ENCODE measurements at regions not wholly inside any gene's neighbourhood (a gene's known extent, or its start where the extent isn't known, plus 50 kb on each side); places are given as distances from the start of the nearest gene placed in this dataset.
"Not testable (repeated sequence)": the region's sequence is repeated elsewhere in the genome, so short reads cannot be mapped to it uniquely, and the experiment has no call there.

DNA sequence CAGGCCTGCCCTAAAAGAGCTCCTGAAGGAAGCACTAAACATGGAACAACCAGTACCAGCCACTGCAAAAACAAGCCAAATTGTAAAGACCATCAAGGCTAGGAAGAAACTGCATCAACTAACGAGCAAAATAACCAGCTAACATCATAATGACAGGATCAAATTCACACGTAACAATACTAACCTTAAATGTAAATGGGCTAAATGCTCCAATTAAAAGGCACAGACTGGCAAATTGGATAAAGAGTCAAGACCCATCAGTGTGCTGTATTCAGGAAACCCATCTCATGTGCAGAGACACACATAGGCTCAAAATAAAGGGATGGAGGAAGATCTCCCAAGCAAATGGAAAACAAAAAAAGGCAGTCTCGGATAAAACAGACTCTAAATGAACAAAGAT lies 117.7 kb upstream of the ETV3 start:
- DNase-seq (ENCODE audit: low read depth) = not testable (repeated sequence)

DNA sequence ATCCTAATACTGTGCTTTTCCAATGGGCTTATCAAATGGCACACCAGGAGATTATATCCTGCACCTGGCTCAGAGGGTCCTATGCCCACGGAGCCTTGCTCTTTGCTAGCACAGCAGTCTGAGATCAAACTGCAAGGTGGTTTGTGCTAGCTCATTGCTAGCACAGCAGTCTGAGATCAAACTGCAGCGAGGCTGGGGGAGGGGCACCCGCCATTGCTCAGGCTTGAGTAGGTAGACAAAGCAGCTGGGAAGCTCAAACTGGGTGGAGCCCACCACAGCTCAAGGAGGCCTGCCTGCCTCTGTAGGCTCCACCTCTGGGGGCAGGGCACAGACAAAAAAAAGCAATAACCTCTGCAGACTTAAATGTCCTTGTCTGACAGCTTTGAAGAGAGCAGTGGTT lies 116.0 kb upstream of the ETV3 start:
- not testable (repeated sequence) for DNase-seq (ENCODE audit: low read depth)

DNA sequence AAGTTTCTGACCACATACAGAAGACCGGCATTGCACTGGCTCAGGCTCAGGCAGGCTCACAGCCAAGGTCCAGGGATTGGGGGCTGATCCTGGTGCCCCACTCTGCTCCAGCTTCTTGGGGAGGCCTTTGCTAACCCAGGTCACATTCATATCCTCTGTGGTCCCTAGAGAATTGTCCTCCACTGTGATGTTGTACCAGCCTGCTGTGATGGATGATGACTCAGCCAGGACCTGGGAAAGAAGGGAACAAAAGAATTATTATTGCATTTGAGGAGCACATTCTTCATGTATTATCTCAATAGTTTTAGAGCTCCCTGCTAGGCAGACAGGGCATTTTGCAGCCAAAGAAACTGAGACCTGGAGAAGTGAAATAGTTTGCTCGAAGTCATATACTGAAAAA lies 114.3 kb upstream of the ETV3 start:
- DNase-seq (ENCODE audit: low read depth) = no peak

DNA sequence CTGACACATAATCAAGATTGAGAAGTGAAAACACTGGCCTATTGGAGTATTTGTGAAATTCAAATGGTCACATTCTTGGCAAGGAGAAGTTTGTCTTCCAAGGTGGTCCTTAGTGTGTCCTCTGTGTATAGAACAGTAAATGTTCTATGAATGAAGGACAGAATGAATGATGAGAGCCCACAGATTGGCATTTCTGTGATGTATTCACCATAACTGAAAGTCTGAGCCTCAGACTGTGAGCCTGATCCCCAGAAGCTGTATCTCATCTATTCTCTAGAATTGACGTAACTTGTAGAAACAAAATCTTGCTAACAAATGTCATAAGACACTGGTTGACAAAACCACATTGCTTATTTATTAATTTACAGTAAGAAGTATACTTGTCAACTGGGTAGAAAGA lies 111.5 kb upstream of the ETV3 start:
- no peak for DNase-seq (ENCODE audit: low read depth)

DNA sequence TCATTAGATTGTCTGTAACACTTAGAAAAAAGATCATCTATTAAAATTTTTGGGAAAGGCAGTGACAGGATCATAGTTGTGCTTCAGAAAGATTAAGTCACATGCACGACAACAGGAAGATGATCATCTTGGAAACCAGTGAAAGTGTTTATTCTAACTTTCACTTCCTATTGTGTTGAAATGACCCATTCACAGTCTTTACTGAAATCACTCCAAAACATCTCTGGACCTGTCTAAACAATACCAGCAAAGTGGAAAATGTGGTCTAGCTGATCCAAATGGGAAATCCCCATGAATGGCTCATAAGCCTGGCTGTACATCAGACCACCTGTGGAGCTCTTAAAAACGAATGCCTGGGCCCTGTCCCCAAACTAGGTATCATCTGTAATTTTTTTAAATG lies 111.1 kb upstream of the ETV3 start:
- no peak for DNase-seq (ENCODE audit: low read depth)

DNA sequence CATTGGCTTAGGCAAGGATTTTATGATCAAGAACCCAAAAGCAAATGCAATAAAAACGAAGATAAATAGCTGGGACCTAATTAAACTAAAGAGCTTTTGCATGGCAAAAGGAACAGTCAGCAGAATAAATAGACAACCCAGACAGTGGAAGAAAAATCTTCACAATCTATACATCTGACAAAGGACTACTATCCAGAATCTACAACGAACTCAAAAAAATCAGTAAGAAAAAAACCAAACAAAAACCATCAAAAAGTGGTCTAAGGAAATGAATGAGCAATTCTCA lies 109.5 kb upstream of the ETV3 start:
- not testable (repeated sequence) for DNase-seq (ENCODE audit: low read depth)

DNA sequence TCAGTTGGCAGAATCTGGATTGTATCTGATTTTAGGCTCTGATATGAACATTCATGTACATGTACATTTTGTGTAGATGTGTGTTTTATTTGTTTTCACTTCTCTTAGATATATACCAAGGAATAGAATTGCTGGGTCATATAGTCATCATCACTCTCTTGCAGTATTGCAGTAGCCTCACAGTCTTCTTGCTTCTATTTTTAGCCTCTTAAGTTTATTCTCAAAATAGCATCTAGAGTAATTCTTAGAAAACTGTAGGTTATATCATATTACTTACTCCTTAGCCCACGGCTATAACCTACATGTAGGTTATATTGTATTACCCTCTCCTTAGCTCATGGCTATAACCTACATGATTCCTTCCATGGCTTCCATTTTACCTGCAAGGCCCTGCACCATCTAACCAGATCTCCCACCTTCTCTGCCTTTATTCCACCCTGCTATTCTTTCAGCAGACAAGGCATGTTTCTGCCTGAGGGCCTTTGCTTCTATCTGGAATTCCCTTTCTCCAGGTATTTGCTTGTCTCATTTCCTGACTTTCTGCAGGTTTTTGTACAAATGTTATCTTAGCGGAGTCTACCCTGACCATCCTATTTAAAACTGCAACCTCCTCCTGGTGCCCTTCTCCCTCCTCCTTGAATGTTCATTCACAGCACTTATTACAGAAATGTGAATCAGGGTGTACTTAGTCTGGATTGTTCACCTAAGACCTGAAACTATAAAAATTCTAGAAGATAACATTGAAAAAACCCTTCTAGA lies 109.0 kb upstream of the ETV3 start:
- no peak for DNase-seq (ENCODE audit: low read depth)

DNA sequence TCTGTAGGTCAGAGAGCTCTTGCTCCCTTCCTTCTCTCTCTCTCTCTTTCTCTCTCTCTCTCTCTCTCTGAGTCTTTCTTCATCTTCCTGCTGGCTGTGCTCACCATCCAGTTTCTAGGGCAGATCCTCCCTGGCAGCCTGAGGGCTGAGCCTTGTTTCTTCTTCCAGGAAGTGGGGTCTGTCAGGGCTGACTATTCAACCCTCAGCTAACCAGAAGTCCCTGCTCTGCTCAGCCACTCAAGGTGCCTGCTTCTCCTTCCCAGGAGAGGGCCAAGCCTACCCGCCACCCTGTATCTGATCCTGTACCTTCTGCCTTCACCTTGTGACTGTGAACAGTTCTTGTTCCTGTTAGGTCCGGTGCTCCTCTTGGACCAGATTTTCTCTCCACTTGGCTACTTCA lies 107.6 kb upstream of the ETV3 start:
- DNase-seq (ENCODE audit: low read depth) = no peak

DNA sequence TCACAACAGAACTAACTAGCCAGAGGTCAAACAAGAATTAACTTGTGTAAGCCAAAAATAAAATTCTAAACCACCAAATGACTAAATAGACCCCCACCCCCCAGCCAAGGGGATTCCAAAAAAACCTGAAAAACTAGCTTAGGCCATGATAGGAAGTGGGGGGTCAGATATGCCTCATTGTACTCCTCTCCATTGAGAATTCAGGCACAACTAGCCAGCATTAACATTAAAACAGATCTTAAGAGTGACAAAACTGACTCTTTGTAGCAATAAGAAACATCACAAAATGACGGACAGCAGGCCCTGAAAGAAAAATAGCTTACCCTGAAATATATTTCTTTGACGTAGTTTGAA lies 103.0 kb upstream of the ETV3 start:
- no peak for DNase-seq (ENCODE audit: low read depth)

DNA sequence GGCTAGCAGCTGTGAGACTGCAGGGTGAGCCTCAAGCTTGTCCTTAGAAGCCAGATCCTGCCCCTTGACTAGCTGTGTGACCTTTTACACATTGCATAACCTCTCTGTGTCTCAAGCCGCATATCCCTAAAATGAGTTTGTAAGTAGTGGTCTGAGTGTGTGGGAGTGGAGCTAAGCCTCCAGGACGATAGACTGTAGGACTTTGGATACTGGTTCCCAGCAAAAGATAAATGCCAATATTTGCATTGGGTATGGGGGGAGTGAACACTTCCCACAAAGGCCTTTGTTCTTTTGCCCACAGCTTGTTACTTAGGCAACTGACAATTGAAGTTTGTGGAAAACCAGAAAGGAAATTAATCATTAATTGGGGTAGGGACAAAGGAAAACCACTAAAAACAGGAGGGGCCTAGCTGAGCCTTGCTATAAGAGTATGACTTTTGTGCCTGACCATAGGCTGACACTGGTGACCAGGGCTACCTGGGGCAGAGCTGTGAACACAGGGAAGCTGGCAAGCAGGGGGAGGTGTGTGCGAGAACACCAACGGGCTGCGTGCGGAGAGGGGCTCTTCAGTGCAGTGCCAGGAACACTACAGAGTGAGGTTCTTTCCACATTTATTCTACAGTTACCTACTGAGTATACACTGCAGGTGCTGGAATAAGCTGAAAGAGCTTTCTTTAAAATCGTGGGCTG lies 102.4 kb upstream of the ETV3 start:
- DNase-seq (ENCODE audit: low read depth) = no peak

DNA sequence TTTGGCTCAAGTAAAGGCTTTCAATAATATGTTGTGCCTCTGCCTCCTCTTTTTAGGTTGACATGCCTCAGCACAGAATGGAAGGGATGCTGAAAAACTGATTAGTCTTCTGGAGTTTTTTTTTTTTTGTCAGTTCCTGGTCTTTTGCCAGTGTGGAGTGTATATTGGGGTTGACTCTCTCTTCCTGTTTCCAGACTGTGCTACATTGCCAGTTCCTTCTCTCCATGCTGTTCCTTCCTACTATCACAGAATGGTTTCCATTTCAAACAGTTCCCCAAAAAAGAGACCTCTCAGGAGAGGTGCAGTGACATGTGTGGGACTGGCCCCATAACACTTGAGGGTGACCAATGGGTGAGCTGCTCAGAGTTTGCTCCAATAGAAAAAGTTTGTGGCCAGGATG lies 101.7 kb upstream of the ETV3 start:
- DNase-seq (ENCODE audit: low read depth) = no peak

DNA sequence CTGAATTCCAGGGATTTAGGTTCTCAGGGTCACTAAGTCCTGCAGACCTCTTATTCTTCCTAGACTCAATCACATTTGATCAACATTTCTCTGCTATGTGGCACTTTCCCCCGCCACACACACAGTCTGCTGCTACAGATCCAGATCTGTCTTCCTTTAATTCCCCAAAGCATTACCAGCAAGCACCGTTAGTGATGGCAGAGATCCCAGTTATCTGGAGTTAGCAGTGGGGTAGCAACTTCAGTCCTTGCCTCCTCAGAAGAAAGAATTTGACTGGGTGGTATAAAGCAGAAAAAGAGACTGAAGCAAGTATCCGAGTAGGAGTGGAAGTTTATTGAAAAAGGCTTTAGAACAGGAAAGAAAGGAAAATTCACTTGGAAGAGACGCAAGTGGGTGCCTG lies 100.4 kb upstream of the ETV3 start:
- no peak for DNase-seq (ENCODE audit: low read depth)

DNA sequence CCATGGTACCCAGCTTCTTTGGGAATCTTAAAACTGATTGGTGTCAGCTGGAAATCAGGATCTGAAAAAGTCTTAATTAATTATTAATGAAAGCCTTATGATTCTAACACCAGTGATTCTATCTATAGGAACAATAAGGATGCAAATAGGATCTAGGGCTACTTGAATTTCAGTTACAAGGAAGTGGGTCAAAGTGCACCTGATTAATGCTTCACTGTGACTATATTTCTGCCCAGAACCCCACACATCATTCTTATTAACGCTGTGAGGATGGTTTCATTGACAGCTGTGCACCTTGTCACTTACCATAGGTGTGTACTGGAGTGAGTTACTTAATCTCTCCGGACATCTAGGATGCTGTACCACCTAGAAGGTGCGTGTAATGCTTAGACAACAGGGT lies 99.8 kb upstream of the ETV3 start:
- no peak for DNase-seq (ENCODE audit: low read depth)

DNA sequence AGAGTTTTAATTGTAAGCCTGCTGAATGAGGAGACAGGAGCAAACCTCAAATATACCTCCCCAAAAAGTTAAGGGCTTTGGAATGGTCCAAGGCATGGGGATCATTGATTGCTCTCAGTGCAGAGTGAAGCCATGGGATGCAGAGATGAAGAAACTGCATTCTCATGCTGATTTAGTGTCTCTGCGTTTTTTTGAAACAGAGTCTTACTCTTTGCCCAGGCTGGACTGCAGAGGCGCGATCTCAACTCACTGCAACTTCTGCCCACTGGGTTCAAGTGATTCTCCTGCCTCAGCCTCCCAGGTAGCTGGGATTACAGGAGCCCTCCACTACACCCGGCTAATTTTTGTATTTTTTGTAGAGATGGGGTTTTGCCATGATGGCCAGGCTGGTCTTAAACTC lies 99.3 kb upstream of the ETV3 start:
- no peak for DNase-seq (ENCODE audit: low read depth)

DNA sequence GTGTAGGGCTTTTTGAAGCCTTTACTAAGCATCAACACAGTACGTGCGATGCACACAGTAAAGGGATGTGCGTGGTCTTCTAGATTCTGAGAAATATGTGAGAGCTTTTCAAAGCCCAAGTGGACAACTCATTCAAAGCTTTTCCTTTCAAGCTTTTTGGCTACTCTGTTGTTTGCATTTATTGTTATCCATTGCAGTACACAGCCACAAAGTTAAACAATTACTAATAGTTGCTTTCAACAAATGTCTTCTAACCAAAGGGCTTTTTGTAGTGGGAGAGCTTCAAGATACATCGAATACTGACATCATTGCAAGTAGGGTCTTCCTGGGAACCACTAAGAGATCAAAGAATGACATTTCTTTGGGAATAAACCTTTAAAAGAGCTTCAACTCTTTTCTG lies 97.9 kb upstream of the ETV3 start:
- no peak for DNase-seq (ENCODE audit: low read depth)

DNA sequence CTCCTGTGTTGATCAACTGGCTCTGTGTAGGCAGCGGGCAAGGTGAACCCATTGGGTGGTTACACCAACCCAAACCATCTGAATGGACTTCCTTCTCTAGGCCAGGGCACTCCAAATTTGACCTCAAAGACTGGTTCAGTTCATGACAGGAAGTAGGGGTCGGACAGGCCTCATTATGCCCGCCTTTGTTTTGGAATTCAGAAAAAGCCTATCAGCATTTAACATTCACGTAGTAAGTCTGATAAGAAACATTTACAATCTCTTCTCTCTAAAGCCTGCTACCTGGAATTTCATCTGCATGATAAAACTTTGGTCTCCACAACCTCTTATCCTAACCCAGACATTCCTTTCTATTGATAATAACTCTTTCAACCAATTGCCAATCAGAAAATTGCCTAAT lies 97.1 kb upstream of the ETV3 start:
- no peak for DNase-seq (ENCODE audit: low read depth)

DNA sequence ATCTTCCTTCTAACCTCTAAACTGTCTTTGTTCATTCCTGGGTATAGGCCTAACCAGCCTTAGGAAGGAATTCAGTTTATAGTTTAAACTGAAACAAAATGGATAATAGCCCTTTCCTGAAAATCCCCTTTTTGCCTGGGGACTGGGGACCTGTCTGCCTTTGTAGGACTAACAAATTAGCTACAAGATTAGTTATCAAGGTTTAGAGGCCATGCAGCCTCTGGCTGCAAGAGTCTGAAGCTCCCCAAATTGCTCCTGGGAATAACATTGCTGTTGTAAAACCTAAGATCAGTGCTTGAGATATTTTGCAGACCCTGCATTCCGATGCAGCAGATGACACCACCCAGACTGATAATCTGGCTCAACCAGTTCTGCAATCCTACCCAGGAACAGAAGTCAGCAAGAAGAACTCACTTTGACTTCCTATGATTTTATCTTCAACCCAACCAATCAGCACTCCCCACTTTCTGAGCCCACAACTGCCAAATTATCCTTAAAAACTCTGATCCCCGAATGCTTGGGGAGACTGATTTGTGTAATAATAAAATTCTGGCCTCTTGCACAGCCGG lies 96.6 kb upstream of the ETV3 start:
- no peak for DNase-seq (ENCODE audit: low read depth)

DNA sequence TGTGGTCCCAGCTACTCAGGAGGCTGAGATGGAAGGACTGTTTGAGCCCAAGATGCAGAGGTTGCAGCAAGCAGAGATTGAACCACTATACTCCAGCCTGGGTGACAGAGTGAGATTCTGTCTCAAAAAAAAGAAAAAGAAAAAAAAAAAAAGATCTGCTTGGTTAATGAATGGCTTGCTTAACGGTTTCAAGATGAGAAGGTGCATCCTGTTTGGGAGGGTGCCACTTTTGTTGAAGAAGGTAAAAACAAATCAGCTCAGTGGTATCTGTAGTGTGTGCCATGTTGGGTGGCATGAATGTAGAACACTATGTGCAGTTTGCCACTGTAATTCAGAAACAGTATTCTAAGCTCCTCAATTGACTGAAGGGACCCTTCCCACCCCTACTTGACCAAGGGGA lies 94.9 kb upstream of the ETV3 start:
- DNase-seq (ENCODE audit: low read depth) = no peak

DNA sequence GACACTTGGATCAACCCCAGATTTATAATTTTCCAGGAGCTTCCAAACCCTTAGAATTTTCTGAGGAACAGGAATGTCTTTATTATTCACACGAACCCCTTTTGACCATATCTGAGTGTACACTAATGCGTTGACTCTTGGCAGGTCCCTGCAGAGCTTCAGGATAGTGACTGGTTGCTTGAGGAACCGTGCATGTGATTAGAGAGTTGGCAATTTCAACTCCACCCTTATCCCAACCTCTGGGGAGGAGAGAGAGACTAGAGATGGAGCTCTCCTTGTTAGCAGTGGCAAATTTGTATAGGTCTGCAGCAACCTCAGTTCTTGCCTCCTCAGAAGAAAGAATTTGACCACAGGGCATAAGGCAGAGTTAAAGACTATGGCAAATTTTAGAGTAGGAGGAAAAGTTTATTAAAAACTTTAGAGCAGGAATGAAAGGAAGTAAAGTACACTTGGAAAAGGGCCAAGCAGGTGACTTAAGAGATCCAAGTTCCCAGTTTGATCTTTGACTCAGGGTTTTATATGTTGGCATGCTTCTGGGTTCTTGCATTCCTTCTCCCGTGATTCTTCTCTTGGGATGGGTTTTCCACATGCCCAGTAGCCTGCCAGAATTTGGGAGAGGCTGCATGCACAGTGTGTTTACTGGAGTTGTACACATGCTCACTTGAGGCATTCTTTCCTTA lies 93.8 kb upstream of the ETV3 start:
- DNase-seq (ENCODE audit: low read depth) = no peak

DNA sequence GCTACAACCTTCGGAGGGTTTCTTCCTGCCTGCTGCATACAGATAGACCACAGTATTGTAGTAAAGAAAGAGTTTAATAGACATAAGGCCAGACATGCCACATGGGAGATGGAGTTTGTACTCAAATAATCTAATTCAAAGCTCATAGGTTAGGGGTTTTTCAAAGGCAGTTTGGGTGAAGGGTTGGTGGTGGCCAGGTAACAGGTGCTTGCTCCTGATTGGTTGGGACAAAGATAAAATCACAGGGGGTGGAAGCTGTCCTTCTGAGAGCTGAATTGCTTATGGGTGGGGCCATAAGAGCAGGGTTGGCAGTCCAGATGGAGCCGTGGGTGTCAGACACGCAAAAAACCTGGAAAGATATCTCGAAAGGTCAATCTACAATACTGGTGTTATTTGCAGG lies 92.3 kb upstream of the ETV3 start:
- DNase-seq (ENCODE audit: low read depth) = no peak

DNA sequence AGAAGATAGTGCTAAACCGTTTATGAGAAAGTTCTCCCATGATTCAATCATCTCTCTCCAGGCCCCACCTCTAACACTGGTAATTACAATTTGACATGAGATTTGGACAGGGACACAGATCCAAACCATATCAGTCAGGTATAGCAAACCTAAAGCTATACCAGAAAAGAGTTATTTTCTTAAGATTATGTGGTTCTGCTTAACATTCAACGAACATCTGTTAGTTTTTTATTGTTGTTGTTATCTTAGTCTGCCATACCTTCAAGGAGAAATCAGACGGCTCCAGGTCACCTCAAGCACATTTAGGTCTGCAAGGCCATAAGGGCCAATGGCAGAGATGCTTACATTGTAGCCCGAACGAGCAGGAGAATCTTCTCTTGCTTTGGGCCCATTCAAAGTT lies 89.5 kb upstream of the ETV3 start:
- no peak for DNase-seq (ENCODE audit: low read depth)

DNA sequence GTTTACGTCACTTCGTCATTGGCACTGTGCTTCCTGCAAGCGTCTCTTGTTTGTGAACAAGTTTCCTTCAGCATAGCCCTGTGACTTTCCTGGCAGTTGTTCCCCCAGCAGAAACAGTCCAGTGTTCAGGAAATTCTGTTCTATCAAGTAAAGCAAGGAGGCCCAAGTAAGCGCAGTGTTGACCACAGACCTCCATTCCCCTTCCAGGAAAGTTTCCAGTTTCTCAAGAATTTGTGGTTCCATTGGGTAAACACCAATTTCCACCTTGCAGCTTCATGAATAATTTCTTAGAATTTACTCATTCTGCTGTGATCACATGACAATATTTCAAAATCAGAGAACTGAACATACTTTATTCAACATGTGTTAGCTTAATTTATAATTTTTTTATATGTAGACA lies 88.5 kb upstream of the ETV3 start:
- no peak for DNase-seq (ENCODE audit: low read depth)

DNA sequence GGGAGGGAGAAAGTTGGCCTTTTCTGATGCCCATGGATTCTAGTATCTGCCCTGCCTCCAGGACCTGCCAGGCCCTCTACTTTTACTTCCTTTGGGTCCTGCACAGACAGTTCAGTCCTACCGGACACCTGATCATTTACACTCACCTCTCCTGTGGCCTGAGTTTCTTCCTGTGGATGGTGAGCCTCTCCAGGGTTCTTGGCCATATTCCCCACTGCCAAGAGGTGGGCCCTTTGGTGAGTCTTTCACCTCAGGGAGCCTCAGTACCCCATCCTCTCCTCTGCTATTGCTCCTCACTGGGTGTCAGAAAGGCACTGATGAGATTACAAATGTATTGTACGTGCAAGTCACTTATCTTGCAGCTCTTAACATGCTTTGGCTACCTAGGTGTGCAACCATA lies 81.4 kb upstream of the ETV3 start:
- DNase-seq (ENCODE audit: low read depth) = no peak

DNA sequence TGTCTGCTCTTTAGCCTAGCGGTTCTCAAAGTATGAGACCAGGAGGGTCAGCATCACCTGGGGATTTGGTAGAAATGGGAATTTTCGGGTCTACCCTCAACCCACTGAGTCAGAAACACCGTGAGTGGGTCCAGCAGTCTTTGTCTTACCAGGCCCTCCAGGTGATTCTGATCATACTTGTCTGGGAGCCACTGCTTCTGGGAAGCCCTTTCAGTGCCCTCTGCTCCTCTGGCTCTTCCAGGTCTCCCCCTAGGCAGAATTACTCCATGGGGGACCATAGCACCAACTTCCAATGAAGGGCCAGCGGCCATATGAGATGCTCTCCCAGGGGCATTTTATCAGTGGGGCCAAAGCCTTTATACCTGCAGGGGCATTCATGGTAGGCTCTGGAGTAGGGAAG lies 81.0 kb upstream of the ETV3 start:
- DNase-seq (ENCODE audit: low read depth) = no peak
